ENCODE measurements at regions not wholly inside any gene's neighbourhood (a gene's known extent, or its start where the extent isn't known, plus 50 kb on each side); places are given as distances from the start of the nearest gene placed in this dataset.

GRCh38 chr5:164650427-164650826 lies 1145.0 kb downstream of the MAT2B start:
- no peak for DNase-seq

DNA sequence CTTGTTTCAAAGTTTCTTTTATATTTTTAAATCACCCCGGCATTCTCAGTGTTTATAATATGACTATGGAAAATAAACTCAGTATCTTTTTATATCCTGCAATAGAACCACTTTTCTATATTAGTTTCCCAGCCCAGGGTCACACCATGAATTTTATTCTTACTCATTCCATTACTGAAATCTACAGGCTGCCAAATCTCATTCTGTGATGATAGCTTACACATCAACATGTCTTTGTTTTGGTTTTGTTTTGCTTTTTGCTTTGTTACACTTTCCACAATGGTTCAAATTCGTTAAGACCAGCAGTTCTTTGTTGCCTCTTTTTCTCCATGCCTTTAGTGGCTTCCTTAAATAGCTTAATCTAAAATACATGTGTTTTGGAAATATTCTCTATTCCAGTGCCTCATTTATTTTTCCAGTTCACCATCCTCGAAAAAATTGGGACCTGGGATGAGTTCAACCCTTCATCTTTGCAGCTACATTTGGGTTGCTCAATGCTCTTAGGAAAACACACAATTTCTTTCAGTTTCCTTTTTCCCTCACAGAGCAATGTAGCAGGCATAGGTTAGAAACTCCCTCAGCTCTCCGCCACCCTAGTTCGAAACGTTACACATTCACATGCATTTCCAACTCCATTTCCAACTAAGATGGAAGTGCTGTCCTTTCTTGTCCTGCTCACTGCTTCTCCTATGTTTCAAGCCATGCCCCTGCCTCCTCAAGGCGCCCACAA lies 1146.3 kb downstream of the MAT2B start:
- no peak for DNase-seq

GRCh38 chr5:164652276-164652660 lies 1146.8 kb downstream of the MAT2B start:
- no peak for DNase-seq

DNA sequence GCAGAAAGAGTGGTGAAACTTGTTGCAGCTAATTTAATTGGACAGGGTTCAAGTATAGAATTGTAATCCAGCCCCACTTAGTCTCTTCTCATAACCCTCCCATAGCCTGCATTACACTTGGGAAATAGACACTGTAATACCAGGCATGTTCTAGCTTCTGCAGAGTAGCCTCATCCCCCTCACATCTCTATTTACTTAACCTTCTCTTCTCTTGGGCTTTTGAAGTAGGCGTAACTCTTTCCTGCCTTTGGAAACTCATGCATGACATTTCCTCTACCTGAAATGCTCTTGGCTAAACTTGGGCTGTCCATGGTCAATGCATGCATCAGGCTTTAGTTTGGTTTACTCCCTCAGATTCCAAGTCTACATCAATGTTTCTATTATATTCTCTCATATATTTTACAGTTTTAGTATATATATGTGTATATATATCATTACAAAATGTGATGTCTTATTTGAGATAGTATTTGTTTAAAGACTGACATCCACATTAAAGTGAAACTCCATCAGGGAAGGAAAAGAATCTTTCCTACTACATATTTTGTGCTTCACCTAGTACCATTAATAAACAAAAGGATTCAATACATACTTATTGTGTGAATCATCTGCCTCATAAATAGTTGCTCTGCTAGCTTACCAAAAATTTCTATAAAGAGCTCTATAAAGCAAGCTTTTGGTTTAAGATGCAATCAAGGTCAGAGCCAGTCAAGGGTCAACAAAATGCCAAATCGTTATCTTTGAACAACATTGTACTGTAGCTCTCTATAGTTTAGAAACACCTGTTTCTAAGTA lies 1158.0 kb downstream of the MAT2B start:
- no peak for DNase-seq

GRCh38 chr5:164671640-164672039 lies 1166.2 kb downstream of the MAT2B start:
- DNase-seq = no peak

DNA sequence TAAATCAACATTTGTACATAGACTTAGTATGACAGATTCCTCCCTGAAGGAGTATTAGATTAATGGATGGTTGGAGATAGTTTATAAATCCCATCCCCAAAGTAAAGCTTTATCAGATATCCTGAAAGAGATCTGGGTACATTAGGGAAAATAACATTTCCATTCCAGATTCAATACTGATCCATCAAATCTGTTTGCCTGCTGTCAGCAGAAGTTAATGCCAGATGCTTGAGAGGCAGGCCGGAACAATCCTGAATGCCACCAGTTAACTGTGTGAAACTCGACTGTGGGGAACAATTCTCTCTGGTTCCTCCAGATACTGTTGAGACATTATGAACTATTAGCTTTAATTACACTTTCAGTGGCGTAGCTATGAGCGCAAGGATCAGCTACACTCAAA lies 1166.8 kb downstream of the MAT2B start:
- DNase-seq = no peak

DNA sequence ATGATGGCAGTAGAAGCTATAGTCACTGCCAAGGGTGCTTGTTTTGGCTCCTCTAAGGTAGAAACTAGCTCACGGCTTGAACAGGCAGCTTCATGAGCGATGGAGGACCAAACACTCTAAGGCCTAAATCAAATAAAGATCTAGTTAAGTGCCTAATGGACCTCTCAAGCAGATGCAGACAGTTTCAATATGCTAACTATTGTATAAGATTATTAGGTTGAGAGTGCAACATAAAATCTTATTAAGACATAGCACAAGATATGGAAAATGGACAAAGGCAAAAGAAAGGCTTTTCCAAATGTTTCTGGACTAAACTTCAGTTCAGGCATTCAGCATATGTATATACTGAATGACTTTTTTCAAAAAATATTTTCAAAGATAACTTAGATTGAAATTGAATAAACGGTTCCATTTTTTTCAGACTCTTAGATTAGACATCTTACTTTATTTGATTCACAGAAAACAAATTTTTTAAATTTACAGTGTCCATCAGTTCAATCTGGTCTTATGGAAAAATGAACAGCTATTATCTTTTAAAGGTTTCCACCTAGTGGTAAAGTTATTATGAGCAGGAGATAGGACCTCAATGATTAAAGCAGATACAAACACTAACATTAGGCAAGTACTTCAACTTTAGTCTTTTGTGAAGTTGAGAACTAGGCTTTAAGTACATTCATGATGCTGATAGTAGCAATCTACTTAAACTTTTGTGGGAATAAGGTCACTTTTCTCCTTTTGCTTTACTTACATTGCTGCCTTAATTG lies 1167.7 kb downstream of the MAT2B start:
- no peak for DNase-seq

DNA sequence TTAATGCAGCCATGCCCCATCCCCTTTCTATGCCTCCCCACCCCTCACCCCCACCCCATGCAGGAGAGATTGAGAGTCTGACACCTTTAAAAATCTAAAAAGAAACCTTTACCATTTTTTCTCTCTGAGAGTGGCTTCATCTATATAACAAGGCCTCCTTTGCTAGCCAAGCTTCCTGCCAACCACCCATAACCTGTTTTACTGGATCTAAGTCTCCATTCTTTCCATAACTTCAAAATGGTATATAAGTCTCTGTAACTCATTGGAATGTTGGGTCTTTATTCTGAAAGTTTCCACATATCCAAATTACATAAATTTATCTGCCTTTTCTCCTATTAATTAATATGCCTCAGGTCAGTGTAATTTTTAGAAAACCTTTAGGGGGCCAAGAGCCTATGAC lies 1174.0 kb downstream of the MAT2B start:
- DNase-seq = no peak

- DNase-seq = no peak
Observed at GRCh38 chr5:164680216-164680615, 1174.8 kb downstream of the MAT2B start.

- DNase-seq = no peak
Observed at GRCh38 chr5:164680812-164681520, 1175.5 kb downstream of the MAT2B start.

- no peak for DNase-seq
Observed at GRCh38 chr5:164687391-164687790, 1182.0 kb downstream of the MAT2B start.

GRCh38 chr5:164688437-164688836 lies 1183.0 kb downstream of the MAT2B start:
- DNase-seq = no peak

DNA sequence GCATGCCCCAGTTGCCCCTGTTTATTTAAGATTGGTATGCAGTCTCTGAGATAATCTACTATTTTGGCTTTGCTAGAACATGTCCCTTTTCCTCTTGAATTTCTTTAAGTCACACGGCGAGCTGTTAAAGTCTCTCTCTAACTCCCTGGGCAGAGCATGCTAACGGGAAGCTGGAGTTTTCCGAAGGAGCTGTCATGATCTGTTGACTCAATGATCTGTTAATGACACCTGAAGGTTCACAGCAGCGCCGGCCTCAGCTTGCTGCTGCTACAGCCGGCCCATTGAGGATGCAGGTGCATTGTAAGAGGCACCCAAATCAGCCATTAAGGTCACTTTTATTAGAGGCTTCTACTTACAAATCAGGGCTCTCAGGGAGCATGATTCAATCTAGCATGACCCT lies 1203.4 kb downstream of the MAT2B start:
- no peak for DNase-seq

DNA sequence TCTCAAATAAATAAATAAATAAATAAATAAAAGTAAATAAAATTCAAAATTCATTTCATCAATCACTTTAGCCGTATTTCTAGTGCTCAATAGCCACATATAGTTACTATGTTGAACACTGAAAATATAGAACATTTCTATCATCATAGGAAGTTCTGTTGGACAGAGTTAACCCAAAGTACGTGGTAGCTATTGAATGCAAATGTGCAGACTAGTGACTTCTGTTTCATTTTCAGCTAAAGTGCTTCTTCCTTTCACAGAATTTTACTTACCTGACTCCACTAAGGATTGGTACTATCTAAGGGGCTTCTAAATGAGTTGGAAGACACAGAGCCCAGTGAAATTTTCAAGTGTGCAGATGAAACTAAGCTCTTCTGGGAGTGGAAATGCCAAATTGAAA lies 1208.3 kb downstream of the MAT2B start:
- DNase-seq = no peak

DNA sequence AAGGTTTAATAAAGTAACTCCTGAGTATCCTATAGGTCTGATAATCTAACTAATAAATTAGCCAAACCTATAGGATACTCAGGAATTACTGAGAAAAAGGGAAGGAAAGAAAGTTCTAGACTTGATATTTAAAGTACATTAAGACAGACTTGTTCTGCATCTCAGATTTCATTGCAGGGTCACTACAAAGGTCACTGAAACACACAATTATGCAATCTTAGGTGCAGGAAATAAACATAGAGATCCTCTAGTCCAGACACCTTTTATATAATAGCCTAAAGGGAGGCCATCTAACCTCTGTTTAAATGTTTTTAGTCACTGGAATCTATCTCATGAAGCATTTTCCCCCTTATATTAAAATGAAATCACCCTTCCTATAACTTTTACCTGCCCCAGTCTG lies 1215.7 kb downstream of the MAT2B start:
- no peak for DNase-seq

GRCh38 chr5:164721656-164722055 lies 1216.2 kb downstream of the MAT2B start:
- no peak for DNase-seq

DNA sequence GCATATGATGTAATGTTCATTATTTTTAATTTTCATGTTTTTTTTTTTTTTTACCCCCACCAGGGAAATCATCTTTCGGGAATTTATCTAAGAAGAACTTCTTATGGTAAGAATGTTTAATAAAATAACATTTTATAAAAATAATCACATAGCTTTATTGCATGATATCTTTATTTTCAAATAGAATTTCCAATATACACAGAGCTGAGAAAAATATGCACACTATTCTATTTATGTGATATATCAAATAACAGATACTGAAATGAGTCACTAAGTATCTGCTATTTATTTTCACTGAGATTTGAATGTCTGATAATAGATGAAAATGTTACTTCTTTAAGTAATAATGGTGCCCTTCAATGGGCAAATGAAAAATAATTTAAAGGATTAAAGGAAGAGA lies 1217.3 kb downstream of the MAT2B start:
- no peak for DNase-seq

DNA sequence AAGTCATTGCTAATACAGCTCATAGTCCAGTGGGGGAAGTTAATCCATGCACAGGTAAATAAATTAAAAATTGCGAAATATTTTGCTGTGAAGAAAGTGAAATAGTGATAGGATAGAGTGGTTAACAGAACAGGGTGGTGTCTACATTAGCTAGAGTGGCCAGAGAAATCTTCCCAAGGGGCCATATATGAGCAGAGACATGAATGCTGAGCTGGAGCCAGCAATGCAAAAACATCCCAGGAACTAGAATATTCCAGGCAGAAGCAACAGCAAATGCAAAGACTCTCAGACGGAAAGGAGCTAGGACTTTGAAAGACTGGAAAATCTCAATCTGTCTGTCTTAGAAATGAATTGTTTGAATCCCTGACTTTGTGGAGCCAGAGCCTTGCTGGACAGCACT lies 1221.6 kb downstream of the MAT2B start:
- DNase-seq = no peak

GRCh38 chr5:164728733-164729132 lies 1223.3 kb downstream of the MAT2B start:
- DNase-seq = no peak

- no peak for DNase-seq
Observed at GRCh38 chr5:164735334-164735733, 1229.9 kb downstream of the MAT2B start.

DNA sequence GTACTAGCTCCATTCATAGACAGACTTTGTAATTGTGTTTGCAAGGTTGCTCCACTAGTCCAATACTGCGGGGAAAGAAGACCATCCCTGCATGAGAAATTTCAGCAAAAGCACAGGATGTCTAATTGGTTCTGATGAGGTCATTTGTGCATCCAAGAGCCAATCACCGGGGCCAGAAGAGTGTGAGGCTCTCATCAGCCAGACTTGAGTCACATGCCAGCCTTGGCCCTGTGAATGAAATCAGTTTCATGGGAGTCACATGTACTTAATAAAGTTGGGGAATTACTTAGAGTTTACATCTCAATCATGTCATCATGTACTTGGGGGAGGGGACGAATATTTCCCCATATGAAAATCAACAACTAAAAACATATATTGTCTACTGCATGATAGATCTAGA lies 1236.0 kb downstream of the MAT2B start:
- no peak for DNase-seq

GRCh38 chr5:164742025-164742424 lies 1236.6 kb downstream of the MAT2B start:
- peak in 2 of 5 experiments; percentile 4 to 13 for DNase-seq

- no peak for DNase-seq
Observed at GRCh38 chr5:164746723-164747122, 1241.3 kb downstream of the MAT2B start.

Data from T-helper 2 cell (primary cell).